CD4-positive, CD25-positive, alpha-beta regulatory T cell (primary cell): ENCODE measurements at regions not wholly inside any gene's neighbourhood (a gene's known extent, or its start where the extent isn't known, plus 50 kb on each side); places are given as distances from the start of the nearest gene placed in this dataset.

Experiments
- ATAC-seq, 2 donors: fragments of 150-1000 bp; cut with Tn5 transposase; one replicate each; pipeline ENCODE4 v1.10.0; 2021; ENCODE audit warnings: low read depth in 2 of 2, moderate number of reproducible peaks in 2 of 2, moderate library complexity in 1 of 2
- DNase-seq, 3 donors: peaks; one replicate each; pipeline versions ENCODE4 v3.0.0 to v3.0.0-alpha.2; 2012 to 2022; ENCODE audit warnings: mixed read lengths in 1 of 3
- H3K27ac ChIP-seq: one replicate; pipeline ENCODE4 v1.7.0; 2013; ENCODE audit warnings: mild to moderate bottlenecking, low read length; ENCODE audit not compliant: insufficient read depth, poor library complexity, severe bottlenecking
- H3K27me3 ChIP-seq: one replicate; pipeline ENCODE4 v1.7.0; 2013; ENCODE audit warnings: low read length; ENCODE audit not compliant: control insufficient read depth, insufficient read depth
- H3K36me3 ChIP-seq: one replicate; pipeline ENCODE4 v1.7.0; 2013; ENCODE audit warnings: mild to moderate bottlenecking, low read length, moderate library complexity; ENCODE audit not compliant: control insufficient read depth, insufficient read depth
- H3K4me1 ChIP-seq: 2 replicates; pipeline ENCODE4 v1.7.0; 2013; ENCODE audit warnings: mild to moderate bottlenecking, low read length; ENCODE audit not compliant: insufficient read depth, control insufficient read depth, poor library complexity, severe bottlenecking
- H3K4me3 ChIP-seq: one replicate; pipeline ENCODE4 v1.7.0; 2013; ENCODE audit warnings: low read depth, mild to moderate bottlenecking, low read length, moderate library complexity
- H3K9me3 ChIP-seq, 2 experiments: 1 replicate in 1 of 2; 2 replicates in 1 of 2; pipeline ENCODE4 v1.7.0; 2013; ENCODE audit warnings: low read length in 2 of 2, mild to moderate bottlenecking in 1 of 2, moderate library complexity in 1 of 2; ENCODE audit not compliant: control insufficient read depth in 2 of 2
- H3K27ac Mint-ChIP-seq, 3 donors: one replicate each; pipeline ENCODE4 v1.8.0; 2020 to 2022; ENCODE audit warnings: mild to moderate bottlenecking in 3 of 3, mixed read lengths in 3 of 3, moderate library complexity in 2 of 3
- H3K27me3 Mint-ChIP-seq: one replicate; pipeline ENCODE4 v1.8.0; 2022; ENCODE audit warnings: mild to moderate bottlenecking, mixed read lengths
- H3K36me3 Mint-ChIP-seq: one replicate; pipeline ENCODE4 v1.8.0; 2020; ENCODE audit warnings: mixed read lengths
- H3K4me1 Mint-ChIP-seq, 4 donors: one replicate each; pipeline ENCODE4 v1.8.0; 2020 to 2022; ENCODE audit warnings: mixed read lengths in 4 of 4, mild to moderate bottlenecking in 1 of 4
- H3K4me3 Mint-ChIP-seq, 4 donors: one replicate each; pipeline ENCODE4 v1.8.0; 2020 to 2022; ENCODE audit warnings: mild to moderate bottlenecking in 4 of 4, mixed read lengths in 4 of 4, moderate library complexity in 3 of 4
- H3K9me3 Mint-ChIP-seq, 7 donors: one replicate each; pipeline ENCODE4 v1.8.0; 2020 to 2022; ENCODE audit warnings: mixed read lengths in 7 of 7, mild to moderate bottlenecking in 3 of 7, moderate library complexity in 2 of 7

DNA sequence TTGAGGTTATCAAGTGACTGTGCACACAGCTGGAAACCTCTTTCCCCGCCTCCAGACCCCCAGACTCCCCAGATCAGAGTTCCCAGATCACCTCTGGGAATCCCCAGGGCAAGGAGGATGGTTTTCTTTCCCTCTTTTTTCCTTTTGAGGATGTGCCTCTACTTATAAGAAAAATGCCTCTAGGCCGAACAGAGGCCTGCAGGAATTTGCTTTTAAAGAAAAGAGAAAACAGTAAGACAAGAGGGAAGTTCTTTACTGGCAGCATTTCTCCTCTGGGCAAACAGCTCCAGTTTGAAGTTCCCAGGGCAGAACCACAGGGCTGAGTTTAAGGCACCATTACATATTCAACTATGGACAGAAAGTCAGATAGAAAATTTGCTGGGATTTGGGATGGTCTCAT is 837.9 kb upstream of the LCORL start:
- ATAC-seq (no peak), DNase-seq (no peak)
- Histone ChIP-seq H3K4me1 (no peaks in the 10 kb centered on the region), H3K4me3 (no peak overlapping the region), H3K9me3 (no peaks in the 10 kb centered on the region), H3K27me3 (no peaks in the 10 kb centered on the region), H3K27ac (no peak overlapping the region), H3K36me3 (no peaks in the 10 kb centered on the region)
- Mint-ChIP-seq H3K9me3 (peaks cover 0 to 10% (median 6%) of the 10 kb centered on the region in 7 donors), H3K4me3 (no peak overlapping the region), H3K36me3 (no peaks in the 10 kb centered on the region), H3K4me1 (no peaks in the 10 kb centered on the region), H3K27me3 (no peaks in the 10 kb centered on the region), H3K27ac (no peak overlapping the region)

DNA sequence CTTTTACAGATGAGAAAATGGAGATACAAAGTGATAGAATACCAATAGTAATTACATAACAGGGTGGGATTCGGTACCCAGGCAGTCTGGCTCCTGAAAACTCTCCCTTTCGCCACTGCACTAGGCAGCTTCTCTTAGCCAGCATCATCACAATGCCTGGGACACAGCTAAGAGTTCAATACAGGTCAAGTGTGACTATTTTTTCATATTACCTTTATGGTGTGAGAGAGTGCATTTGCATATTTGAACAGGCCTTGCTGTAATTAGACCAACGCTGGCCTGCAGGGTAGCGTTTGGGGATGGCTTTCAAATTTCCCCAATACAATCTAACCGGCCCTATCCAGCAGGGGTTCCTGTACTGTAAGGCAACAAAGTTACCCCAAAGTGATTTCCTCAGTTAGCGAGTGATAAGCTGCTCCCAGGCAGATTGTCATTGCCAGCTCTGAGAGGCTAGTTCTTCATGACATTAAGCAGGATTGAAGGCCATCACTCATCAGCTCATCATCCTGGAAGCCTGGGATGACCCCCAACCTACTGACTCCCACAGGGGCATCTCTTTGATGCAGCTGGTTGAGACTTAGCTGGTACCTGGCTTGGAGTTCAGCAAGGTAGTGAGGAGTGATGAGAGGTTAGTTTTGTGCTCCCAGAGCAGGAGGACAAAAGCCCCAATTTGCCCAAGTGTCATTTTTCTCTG is 836.8 kb upstream of the LCORL start:
- Histone ChIP-seq H3K27ac (no peak overlapping the region), H3K4me1 (no peaks in the 10 kb centered on the region), H3K4me3 (no peak overlapping the region), H3K9me3 (no peaks in the 10 kb centered on the region), H3K27me3 (no peaks in the 10 kb centered on the region), H3K36me3 (no peaks in the 10 kb centered on the region)
- DNase-seq (no peak), ATAC-seq (no peak)
- Mint-ChIP-seq H3K27ac (no peak overlapping the region), H3K36me3 (no peaks in the 10 kb centered on the region), H3K9me3 (peaks cover 0 to 9% (median 6%) of the 10 kb centered on the region in 7 donors), H3K27me3 (no peaks in the 10 kb centered on the region), H3K4me3 (no peak overlapping the region), H3K4me1 (no peaks in the 10 kb centered on the region)

DNA sequence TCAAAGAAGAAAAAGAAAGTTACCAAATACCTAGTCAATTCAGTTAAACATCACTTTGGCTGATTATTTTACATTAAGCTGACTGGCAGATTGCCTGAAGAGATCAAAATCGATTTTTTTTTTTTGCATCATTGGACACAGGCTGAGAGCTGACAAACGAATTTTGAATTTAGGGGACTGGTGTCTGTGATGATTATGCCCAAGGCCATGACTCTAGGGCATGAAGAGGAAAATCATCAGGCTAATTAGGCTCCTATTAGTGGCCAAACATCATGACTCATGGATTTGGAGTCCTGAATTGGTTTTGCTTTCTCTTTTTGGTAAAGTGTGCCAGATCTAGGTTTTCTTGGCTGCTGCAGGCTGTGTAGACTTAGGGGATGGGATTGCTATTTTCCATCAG is 829.3 kb upstream of the LCORL start:
- Mint-ChIP-seq H3K4me1 (no peaks in the 10 kb centered on the region), H3K27me3 (no peaks in the 10 kb centered on the region), H3K4me3 (no peak overlapping the region), H3K9me3 (peaks cover 1 to 37% (median 9%) of the 10 kb centered on the region in 7 donors), H3K36me3 (no peaks in the 10 kb centered on the region), H3K27ac (no peak overlapping the region)
- Histone ChIP-seq H3K27me3 (no peaks in the 10 kb centered on the region), H3K4me1 (no peaks in the 10 kb centered on the region), H3K4me3 (no peak overlapping the region), H3K9me3 (no peaks in the 10 kb centered on the region), H3K36me3 (no peaks in the 10 kb centered on the region), H3K27ac (no peak overlapping the region)
- DNase-seq = no peak
- ATAC-seq = no peak

DNA sequence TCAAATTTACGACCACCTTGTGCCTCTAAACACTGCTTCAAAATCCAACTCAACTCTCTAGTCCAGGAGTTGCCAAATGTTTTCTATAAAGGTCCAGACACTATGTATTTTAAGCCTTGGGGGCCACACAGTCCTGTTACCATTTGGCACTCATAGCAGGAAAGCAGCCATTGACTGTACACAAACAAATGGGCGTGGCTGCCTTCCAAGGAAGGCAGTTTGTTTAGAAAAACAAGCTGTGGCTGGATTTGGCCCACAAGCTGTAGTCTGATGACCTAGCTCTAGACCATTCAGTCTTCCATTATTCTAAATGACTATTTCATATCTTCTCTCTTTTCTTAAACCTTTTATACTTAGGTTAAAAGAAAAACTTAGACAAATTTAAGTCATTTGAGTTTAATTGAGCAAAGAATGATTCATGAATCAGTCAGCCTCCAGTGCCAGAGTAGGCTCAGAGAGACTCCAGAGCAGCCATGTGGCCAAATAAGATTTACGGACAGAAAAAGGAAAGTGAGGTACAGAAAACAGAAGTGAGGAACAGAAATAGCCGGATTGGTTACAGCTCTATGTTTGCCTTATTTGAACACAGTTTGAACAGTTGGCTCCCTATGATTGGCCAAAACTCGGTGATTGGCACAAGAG is 825.8 kb upstream of the LCORL start:
- no peak for ATAC-seq

DNA sequence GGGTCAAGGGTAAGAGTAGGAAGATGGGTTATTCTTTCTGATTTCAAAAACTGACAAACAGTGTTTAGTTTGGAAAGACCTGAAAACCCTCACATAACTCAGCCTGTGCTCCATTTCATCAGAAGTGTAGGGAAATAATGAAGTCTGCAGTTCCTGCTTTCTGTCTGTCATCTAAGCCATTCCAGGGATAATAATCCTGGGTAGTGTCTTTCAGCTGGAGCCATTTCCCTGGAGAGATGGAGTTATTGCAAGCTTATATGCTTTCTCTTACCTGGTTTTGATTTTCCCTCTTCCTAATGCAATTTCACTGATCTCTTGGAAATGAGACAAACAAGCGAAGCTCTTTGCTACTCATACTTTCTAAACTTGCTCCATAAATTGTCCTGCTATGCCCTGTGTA is 824.8 kb upstream of the LCORL start:
- H3K27ac ChIP-seq = no peak overlapping the region
- no peaks in the 10 kb centered on the region for H3K36me3 ChIP-seq
- Mint-ChIP-seq H3K27me3 (no peaks in the 10 kb centered on the region), H3K36me3 (no peaks in the 10 kb centered on the region), H3K4me1 (no peaks in the 10 kb centered on the region), H3K4me3 (no peak overlapping the region), H3K27ac (no peak overlapping the region), H3K9me3 (peaks cover 3 to 33% (median 10%) of the 10 kb centered on the region in 7 donors)
- ATAC-seq = no peak
- no peak for DNase-seq
- H3K4me1 ChIP-seq = no peaks in the 10 kb centered on the region
- no peaks in the 10 kb centered on the region for H3K27me3 ChIP-seq
- H3K9me3 ChIP-seq = no peaks in the 10 kb centered on the region
- H3K4me3 ChIP-seq = no peak overlapping the region

More for the DNA sequence above, 825.8 kb upstream of the LCORL start:
- no peak for DNase-seq
- H3K9me3 ChIP-seq = no peaks in the 10 kb centered on the region
- H3K9me3 Mint-ChIP-seq = peaks cover 2 to 33% (median 10%) of the 10 kb centered on the region in 7 donors
- H3K4me1 Mint-ChIP-seq = no peaks in the 10 kb centered on the region
- H3K27ac ChIP-seq = no peak overlapping the region
- no peaks in the 10 kb centered on the region for H3K36me3 Mint-ChIP-seq
- H3K27me3 ChIP-seq = no peaks in the 10 kb centered on the region
- no peak overlapping the region for H3K27ac Mint-ChIP-seq
- H3K4me3 Mint-ChIP-seq = no peak overlapping the region
- no peaks in the 10 kb centered on the region for H3K36me3 ChIP-seq
- H3K27me3 Mint-ChIP-seq = no peaks in the 10 kb centered on the region
- no peak overlapping the region for H3K4me3 ChIP-seq
- H3K4me1 ChIP-seq = no peaks in the 10 kb centered on the region

DNA sequence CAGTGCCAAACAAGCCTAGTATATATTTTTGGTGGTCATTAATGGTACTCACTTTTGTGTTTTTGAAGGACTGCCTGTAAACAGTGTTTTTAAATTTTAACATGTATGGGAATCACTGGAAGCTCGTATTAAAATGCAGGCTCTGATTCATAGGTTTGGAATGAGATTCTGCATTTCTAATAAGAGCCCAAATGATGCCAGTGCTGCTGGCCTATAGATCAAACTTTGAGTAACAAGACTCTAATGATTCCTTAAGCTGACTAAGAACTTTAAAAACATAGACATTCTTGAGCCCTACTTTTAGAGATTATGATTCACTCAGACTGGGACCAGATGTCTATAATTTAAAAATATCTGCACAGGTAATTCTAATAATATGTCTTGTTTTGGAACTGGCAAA is 823.2 kb upstream of the LCORL start:
- no peak for DNase-seq
- H3K27ac ChIP-seq = no peak overlapping the region
- no peak overlapping the region for H3K4me3 Mint-ChIP-seq
- no peaks in the 10 kb centered on the region for H3K4me1 ChIP-seq
- H3K4me1 Mint-ChIP-seq = no peaks in the 10 kb centered on the region
- H3K9me3 Mint-ChIP-seq = peaks cover 3 to 26% (median 11%) of the 10 kb centered on the region in 7 donors
- H3K36me3 ChIP-seq = no peaks in the 10 kb centered on the region
- no peaks in the 10 kb centered on the region for H3K27me3 ChIP-seq
- H3K27ac Mint-ChIP-seq = no peak overlapping the region
- no peaks in the 10 kb centered on the region for H3K36me3 Mint-ChIP-seq
- no peaks in the 10 kb centered on the region for H3K27me3 Mint-ChIP-seq
- ATAC-seq = no peak
- no peak overlapping the region for H3K4me3 ChIP-seq
- H3K9me3 ChIP-seq = no peaks in the 10 kb centered on the region

DNA sequence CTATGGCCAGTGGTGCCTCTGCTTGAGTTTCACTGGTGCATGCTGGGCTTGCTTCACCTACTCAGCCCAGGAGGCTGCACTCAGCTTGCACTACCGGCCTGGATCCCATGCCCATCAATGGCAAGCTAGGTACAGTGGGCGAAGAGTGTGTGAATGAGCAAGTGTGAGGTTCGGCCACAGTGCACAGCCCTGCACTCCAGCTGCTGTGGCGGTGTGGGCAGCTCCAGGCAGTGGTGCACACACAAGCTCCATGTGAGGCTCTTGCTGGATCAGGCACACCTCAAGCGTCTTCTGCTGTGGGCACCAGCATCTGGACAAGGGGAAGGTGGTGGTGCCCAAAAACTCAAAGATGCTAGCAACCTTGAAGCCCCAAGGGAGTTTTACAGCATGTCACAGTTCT is 820.9 kb upstream of the LCORL start:
- Mint-ChIP-seq H3K27ac (no peak overlapping the region), H3K4me3 (no peak overlapping the region), H3K4me1 (no peaks in the 10 kb centered on the region), H3K9me3 (peaks cover 1 to 25% (median 10%) of the 10 kb centered on the region in 7 donors), H3K27me3 (no peaks in the 10 kb centered on the region), H3K36me3 (no peaks in the 10 kb centered on the region)
- no peaks in the 10 kb centered on the region for H3K4me1 ChIP-seq
- H3K9me3 ChIP-seq = no peaks in the 10 kb centered on the region
- H3K36me3 ChIP-seq = no peaks in the 10 kb centered on the region
- H3K4me3 ChIP-seq = no peak overlapping the region
- H3K27ac ChIP-seq = no peak overlapping the region
- H3K27me3 ChIP-seq = no peaks in the 10 kb centered on the region
- DNase-seq = no peak
- no peak for ATAC-seq

DNA sequence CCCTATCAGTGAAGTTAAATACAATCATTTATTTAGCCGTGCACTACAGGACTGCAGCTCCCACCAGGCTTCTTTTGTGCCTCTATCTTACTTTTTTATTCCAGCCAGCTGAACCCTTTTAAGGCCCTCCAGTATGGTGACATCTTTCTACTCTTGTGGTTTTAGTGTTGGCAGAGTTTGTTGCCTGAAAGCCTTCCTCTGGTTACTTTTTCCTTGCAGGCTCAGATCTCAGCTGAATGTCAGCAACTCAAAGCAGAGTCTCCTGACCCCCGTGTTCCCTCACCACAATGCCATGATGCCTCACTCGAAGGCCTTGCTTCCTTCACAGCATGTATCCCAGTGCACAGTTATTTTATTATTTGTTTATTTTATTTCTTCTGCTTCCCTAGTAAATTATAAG is 818.9 kb upstream of the LCORL start:
- Mint-ChIP-seq H3K4me1 (no peaks in the 10 kb centered on the region), H3K9me3 (peaks cover 1 to 30% (median 3%) of the 10 kb centered on the region in 7 donors), H3K27me3 (no peaks in the 10 kb centered on the region), H3K36me3 (no peaks in the 10 kb centered on the region), H3K4me3 (no peak overlapping the region), H3K27ac (no peak overlapping the region)
- Histone ChIP-seq H3K27ac (no peak overlapping the region), H3K4me1 (no peaks in the 10 kb centered on the region), H3K27me3 (no peaks in the 10 kb centered on the region), H3K9me3 (no peaks in the 10 kb centered on the region), H3K36me3 (no peaks in the 10 kb centered on the region), H3K4me3 (no peak overlapping the region)
- ATAC-seq = no peak
- no peak for DNase-seq
